K562 (cell line): ENCODE measurements at regions not wholly inside any gene's neighbourhood (a gene's known extent, or its start where the extent isn't known, plus 50 kb on each side); places are given as distances from the start of the nearest gene placed in this dataset.

Experiments used
- ATAC-seq: fragments of 200-7000 bp; cut with Tn5 transposase; 3 replicates; pipeline ENCODE4 v1.9.1; 2020; ENCODE audit warnings: moderate library complexity
- BruUV-seq: library from RNA; stranded (reverse); fragments of 400-500 nt; replicated peaks from 2 replicates; lab custom pipeline; 2021; lab: Mats Ljungman, UMichigan
- CTCF ChIA-PET: fragments of 300-600 bp; formaldehyde crosslinking; extraction: SDS; loops from one replicate; lab custom pipeline; 2021; ENCODE audit warnings: low intra/inter-chr PET ratio; lab: Yijun Ruan, JAX
- POLR2A ChIA-PET: fragments of 300-600, 350-650 bp; sonication (Branson Sonifier 250); formaldehyde crosslinking; extraction: SDS; loops from one replicate; lab custom pipeline; 2021; ENCODE audit warnings: antibody characterized with exemption, inconsistent platforms; lab: Yijun Ruan, JAX
- DNase-seq, 4 experiments: peaks; one replicate each; pipeline versions ENCODE4 v3.0.0 to v3.0.0-alpha.2; 2011 to 2018; ENCODE audit warnings: low spot score in 3 of 4, mixed read lengths in 3 of 4; ENCODE audit errors: extremely low read depth in 1 of 4
- FAIRE-seq: peaks from 2 replicates; lab custom pipeline; 2011; peaks lifted over from hg19 to GRCh38; lab: Jason Lieb, UNC
- H2AFZ ChIP-seq: 2 replicates; pipeline ENCODE4 v1.6.0; 2011; ENCODE audit warnings: low read depth, low read length, control low read depth, inconsistent platforms
- H3K27ac ChIP-seq: fragments of 200-600 bp; 3 replicates; pipeline ENCODE4 v1.8.0; 2011; ENCODE audit warnings: low read depth, mild to moderate bottlenecking, control low read depth, inconsistent platforms, low read length, moderate library complexity, mixed read lengths; ENCODE audit errors: extremely low read depth
- H3K27me3 ChIP-seq, 2 experiments: fragments of 300-600 bp in 1 of 2; 2 replicates in 1 of 2; 3 replicates in 1 of 2; pipeline versions ENCODE4 v1.6.0 to v1.8.0; 2011; ENCODE audit warnings: inconsistent platforms in 2 of 2, low read length in 2 of 2, mild to moderate bottlenecking in 1 of 2, mixed read lengths in 1 of 2, moderate library complexity in 1 of 2; ENCODE audit not compliant: control insufficient read depth in 2 of 2, insufficient read depth in 2 of 2
- H3K36me3 ChIP-seq: fragments of 300-600 bp; 3 replicates; pipeline ENCODE4 v1.8.0; 2011; ENCODE audit warnings: mild to moderate bottlenecking, low read length, inconsistent platforms; ENCODE audit not compliant: control insufficient read depth, insufficient read depth
- H3K4me1 ChIP-seq, 2 experiments: fragments of 200-600 bp in 1 of 2; replicated peaks in 1 of 2; 2 replicates in 1 of 2; 3 replicates in 1 of 2; pipeline versions ENCODE4 v1.5.1 to v1.8.0; 2011; ENCODE audit warnings: inconsistent platforms in 2 of 2, low read length in 2 of 2, mild to moderate bottlenecking in 1 of 2, mixed read lengths in 1 of 2, moderate library complexity in 1 of 2; ENCODE audit not compliant: control insufficient read depth in 2 of 2, insufficient read depth in 2 of 2
- H3K4me2 ChIP-seq: 2 replicates; pipeline ENCODE4 v1.6.1; 2011; ENCODE audit warnings: low read length, control low read depth, inconsistent platforms, mixed read lengths; ENCODE audit not compliant: insufficient read depth
- H3K4me3 ChIP-seq: fragments of 200-600 bp; sonication (generic), shearing (Covaris generic); 2 replicates; pipeline ENCODE4 v1.5.1; 2016; ENCODE audit warnings: control low read depth, inconsistent platforms
- H3K79me2 ChIP-seq: fragments of 200-600 bp; 3 replicates; pipeline ENCODE4 v1.8.0; 2011; ENCODE audit warnings: low read length, inconsistent platforms; ENCODE audit not compliant: control insufficient read depth, insufficient read depth
- H3K9ac ChIP-seq, 2 experiments: 2 replicates each; pipeline versions ENCODE4 v1.6.0 to v1.6.1; 2011; ENCODE audit warnings: low read depth in 2 of 2, low read length in 2 of 2, control low read depth in 1 of 2, inconsistent platforms in 1 of 2, mild to moderate bottlenecking in 1 of 2, mixed read lengths in 1 of 2; ENCODE audit not compliant: insufficient read depth in 1 of 2
- H3K9me1 ChIP-seq: one replicate; pipeline ENCODE4 v1.6.0; 2011; ENCODE audit warnings: inconsistent platforms, mild to moderate bottlenecking, low read length, moderate library complexity; ENCODE audit not compliant: control insufficient read depth, insufficient read depth
- H3K9me3 ChIP-seq: replicated peaks from 2 replicates; pipeline ENCODE4 v1.5.1; 2011; ENCODE audit warnings: low read depth, low read length, inconsistent platforms; ENCODE audit not compliant: control insufficient read depth, insufficient read depth
- H4K20me1 ChIP-seq: replicated peaks from 2 replicates; pipeline ENCODE4 v1.6.1; 2011; ENCODE audit warnings: low read length, inconsistent platforms, mixed read lengths; ENCODE audit not compliant: control insufficient read depth, insufficient read depth
- ELF1 ChIP-seq: fragments of 200-800 bp; sonication (Bioruptor generic); IDR thresholded peaks from 2 replicates; pipeline ENCODE4 v1.6.1; 2016; ENCODE audit warnings: missing genetic modification characterization, missing compliant biosample characterization
- ELF4 ChIP-seq: fragments of 450-650 bp; formaldehyde crosslinking; IDR thresholded peaks from 2 replicates; pipeline ENCODE4 v1.4.0; 2022; ENCODE audit warnings: missing genetic modification characterization
- GTF2F1 ChIP-seq: IDR thresholded peaks from 2 replicates; pipeline ENCODE4 v1.6.1; 2011; ENCODE audit warnings: low read depth, low read length, improper control_type of control experiment
- MAFG ChIP-seq: fragments of 450-650 bp; conservative IDR thresholded peaks from 2 replicates; pipeline ENCODE4 v1.6.1; 2016; ENCODE audit warnings: missing genetic modification characterization, missing compliant biosample characterization
- NFXL1 ChIP-seq: fragments of 450-650 bp; formaldehyde crosslinking; IDR thresholded peaks from 2 replicates; pipeline ENCODE4 v1.4.0; 2021; ENCODE audit warnings: mild to moderate bottlenecking
- OTX1 ChIP-seq: fragments of 450-650 bp; formaldehyde crosslinking; IDR thresholded peaks from 2 replicates; pipeline ENCODE4 v1.4.0; 2022; ENCODE audit warnings: mild to moderate bottlenecking
- POLR2AphosphoS5 ChIP-seq: IDR thresholded peaks from 2 replicates; pipeline ENCODE4 v1.6.1; 2011; ENCODE audit warnings: mild to moderate bottlenecking, low read depth, low read length, moderate library complexity; ENCODE audit not compliant: control insufficient read depth, insufficient read depth
- PURB ChIP-seq: sonication (generic); formaldehyde crosslinking; IDR thresholded peaks from 2 replicates; pipeline ENCODE4 v1.9.0; 2021; ENCODE audit warnings: low read depth, mild to moderate bottlenecking, missing genetic modification reagents
- TCF7L2 ChIP-seq: fragments of 150-350 bp; IDR thresholded peaks from 2 replicates; pipeline ENCODE4 v1.6.1; 2016; ENCODE audit warnings: low read depth, mild to moderate bottlenecking, low read length, moderate library complexity
- ZFP30 ChIP-seq: fragments of 250-450 bp; sonication (Bioruptor Pico); IDR thresholded peaks from 2 replicates; pipeline ENCODE4 v1.8.0; 2022; ENCODE audit warnings: moderate library complexity, mild to moderate bottlenecking, inconsistent platforms, borderline replicate concordance
- ZNF592 ChIP-seq: fragments of 450-650 bp; IDR thresholded peaks from 2 replicates; pipeline ENCODE4 v1.6.1; 2017; ENCODE audit warnings: antibody characterized with exemption, mild to moderate bottlenecking
- WGBS: fragments of 100-300 bp; shearing (Covaris generic); methylation state at CpG from one replicate; pipeline ENCODE4 v1.1.6; 2016; ENCODE audit warnings: low coverage, mixed read lengths; ENCODE audit not compliant: insufficient coverage; ENCODE audit errors: missing lambda C conversion rate; 5-methylcytosine and 5-hydroxymethylcytosine counted together
- in situ Hi-C: fragments of 300-500 bp; cut with MboI; formaldehyde crosslinking; loops from 4 replicates; pipeline ENCODE4 v1.15.0; 2018; ENCODE audit warnings: inconsistent platforms, mixed read lengths
- intact Hi-C: fragments of 100-400 bp; cut with micrococcal nuclease; formaldehyde crosslinking; loops from 2 replicates; pipeline ENCODE4 v1.14.2; 2022
- TF ChIP-seq, protein P1 (sequence below): fragments of 250-450 bp; sonication (Bioruptor Pico); IDR thresholded peaks from 2 replicates; pipeline ENCODE4 v1.4.0; 2020; ENCODE audit warnings: mild to moderate bottlenecking, moderate library complexity, borderline replicate concordance
- TF ChIP-seq, protein P2 (sequence below): fragments of 250-450 bp; sonication (Bioruptor Pico); IDR thresholded peaks from 2 replicates; pipeline ENCODE4 v1.8.0; 2022; ENCODE audit warnings: inconsistent platforms, mild to moderate bottlenecking, moderate library complexity, borderline replicate concordance
- TF ChIP-seq, protein P3 (sequence below): IDR thresholded peaks from 3 replicates; pipeline ENCODE4 v1.6.1; 2011; ENCODE audit warnings: borderline replicate concordance, mild to moderate bottlenecking; ENCODE audit not compliant: insufficient read length, insufficient read depth

DNA sequence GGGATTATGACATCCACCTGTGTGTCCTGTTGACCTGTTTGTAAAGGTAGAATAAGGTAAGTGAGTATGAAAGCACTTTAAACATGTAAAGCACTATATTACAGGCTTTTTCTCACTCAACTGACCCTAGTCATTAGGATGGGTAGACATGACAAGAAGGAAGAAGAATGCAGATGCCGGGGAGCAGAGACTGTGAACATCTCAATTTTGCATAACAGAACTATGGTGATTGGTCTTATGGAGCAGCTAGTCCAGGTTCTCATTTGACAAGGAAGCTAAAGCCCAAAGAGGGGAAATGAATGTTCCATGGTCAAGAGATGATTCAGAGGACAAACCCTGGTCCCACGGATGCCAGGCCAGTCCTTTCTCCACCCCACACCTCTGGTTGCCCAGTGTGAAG is 200.1 kb upstream of the BCL6 start:
- H3K79me2 ChIP-seq, result no peaks in the 10 kb centered on the region
- no peaks in the 10 kb centered on the region for H4K20me1 ChIP-seq
- DNase-seq, result no peak
- no peak overlapping the region for H3K9ac ChIP-seq
- H3K4me3 ChIP-seq, result no peak overlapping the region
- POLR2A ChIA-PET, result no interaction called here
- no peak overlapping the region for H3K27ac ChIP-seq
- no peaks in the 10 kb centered on the region for H3K9me3 ChIP-seq
- 0% methylated on average over 2 of the region's 2 CpGs for WGBS
- H3K9me1 ChIP-seq, result no peaks in the 10 kb centered on the region
- peaks cover 2 to 22% of the 10 kb centered on the region in 2 experiments; a peak in 4 of 5 replicates for H3K27me3 ChIP-seq
- no peaks in the 10 kb centered on the region for H3K36me3 ChIP-seq
- BruUV-seq, result no TSS peak
- H3K4me2 ChIP-seq, result no peak overlapping the region
- intact Hi-C loops (no loop called here), in situ Hi-C loops (no loop called here)
- CTCF ChIA-PET, result no interaction called here
- no peak overlapping the region for H2AFZ ChIP-seq
- ATAC-seq, result no peak
- no peaks in the 10 kb centered on the region for H3K4me1 ChIP-seq
- FAIRE-seq, result no peak
- TF ChIP-seq NFXL1 (CRISPR knock-in tag) (no peak), PURB (CRISPR knock-in tag) (no peak), POLR2AphosphoS5 (no peak), ZNF592 (no peak), GTF2F1 (no peak), MAFG (no peak), ELF1 (tag) (no peak), ELF4 (CRISPR knock-in tag) (no peak), ZFP30 (CRISPR knock-in tag) (no peak), TCF7L2 (no peak), OTX1 (CRISPR knock-in tag) (no peak)
- TF ChIP-seq, protein P1, sequence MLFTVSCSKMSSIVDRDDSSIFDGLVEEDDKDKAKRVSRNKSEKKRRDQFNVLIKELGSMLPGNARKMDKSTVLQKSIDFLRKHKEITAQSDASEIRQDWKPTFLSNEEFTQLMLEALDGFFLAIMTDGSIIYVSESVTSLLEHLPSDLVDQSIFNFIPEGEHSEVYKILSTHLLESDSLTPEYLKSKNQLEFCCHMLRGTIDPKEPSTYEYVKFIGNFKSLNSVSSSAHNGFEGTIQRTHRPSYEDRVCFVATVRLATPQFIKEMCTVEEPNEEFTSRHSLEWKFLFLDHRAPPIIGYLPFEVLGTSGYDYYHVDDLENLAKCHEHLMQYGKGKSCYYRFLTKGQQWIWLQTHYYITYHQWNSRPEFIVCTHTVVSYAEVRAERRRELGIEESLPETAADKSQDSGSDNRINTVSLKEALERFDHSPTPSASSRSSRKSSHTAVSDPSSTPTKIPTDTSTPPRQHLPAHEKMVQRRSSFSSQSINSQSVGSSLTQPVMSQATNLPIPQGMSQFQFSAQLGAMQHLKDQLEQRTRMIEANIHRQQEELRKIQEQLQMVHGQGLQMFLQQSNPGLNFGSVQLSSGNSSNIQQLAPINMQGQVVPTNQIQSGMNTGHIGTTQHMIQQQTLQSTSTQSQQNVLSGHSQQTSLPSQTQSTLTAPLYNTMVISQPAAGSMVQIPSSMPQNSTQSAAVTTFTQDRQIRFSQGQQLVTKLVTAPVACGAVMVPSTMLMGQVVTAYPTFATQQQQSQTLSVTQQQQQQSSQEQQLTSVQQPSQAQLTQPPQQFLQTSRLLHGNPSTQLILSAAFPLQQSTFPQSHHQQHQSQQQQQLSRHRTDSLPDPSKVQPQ (CRISPR knock-in tag), result no peak
- TF ChIP-seq, protein P2, sequence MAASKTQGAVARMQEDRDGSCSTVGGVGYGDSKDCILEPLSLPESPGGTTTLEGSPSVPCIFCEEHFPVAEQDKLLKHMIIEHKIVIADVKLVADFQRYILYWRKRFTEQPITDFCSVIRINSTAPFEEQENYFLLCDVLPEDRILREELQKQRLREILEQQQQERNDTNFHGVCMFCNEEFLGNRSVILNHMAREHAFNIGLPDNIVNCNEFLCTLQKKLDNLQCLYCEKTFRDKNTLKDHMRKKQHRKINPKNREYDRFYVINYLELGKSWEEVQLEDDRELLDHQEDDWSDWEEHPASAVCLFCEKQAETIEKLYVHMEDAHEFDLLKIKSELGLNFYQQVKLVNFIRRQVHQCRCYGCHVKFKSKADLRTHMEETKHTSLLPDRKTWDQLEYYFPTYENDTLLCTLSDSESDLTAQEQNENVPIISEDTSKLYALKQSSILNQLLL (CRISPR knock-in tag), result no peak
- TF ChIP-seq, protein P3, sequence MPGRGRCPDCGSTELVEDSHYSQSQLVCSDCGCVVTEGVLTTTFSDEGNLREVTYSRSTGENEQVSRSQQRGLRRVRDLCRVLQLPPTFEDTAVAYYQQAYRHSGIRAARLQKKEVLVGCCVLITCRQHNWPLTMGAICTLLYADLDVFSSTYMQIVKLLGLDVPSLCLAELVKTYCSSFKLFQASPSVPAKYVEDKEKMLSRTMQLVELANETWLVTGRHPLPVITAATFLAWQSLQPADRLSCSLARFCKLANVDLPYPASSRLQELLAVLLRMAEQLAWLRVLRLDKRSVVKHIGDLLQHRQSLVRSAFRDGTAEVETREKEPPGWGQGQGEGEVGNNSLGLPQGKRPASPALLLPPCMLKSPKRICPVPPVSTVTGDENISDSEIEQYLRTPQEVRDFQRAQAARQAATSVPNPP, result no peak
